SK-N-SH (cell line): ENCODE measurements at regions not wholly inside any gene's neighbourhood (a gene's known extent, or its start where the extent isn't known, plus 50 kb on each side); places are given as distances from the start of the nearest gene placed in this dataset.

Experiments used
- EZH2phosphoT487 ChIP-seq: fragments of 200-600 bp; sonication (generic); IDR thresholded peaks from 2 replicates; pipeline ENCODE4 v1.6.1; 2017; ENCODE audit warnings: low read depth, mixed run types, mild to moderate bottlenecking, antibody characterized with exemption, moderate library complexity, borderline replicate concordance
- GABPA ChIP-seq: IDR thresholded peaks from 2 replicates; pipeline ENCODE4 v1.4.0; 2012; ENCODE audit warnings: low read depth, mild to moderate bottlenecking
- MAX ChIP-seq: IDR thresholded peaks from 2 replicates; pipeline ENCODE4 v1.4.0; 2012; ENCODE audit warnings: low read depth
- NFIC ChIP-seq: IDR thresholded peaks from 2 replicates; pipeline ENCODE4 v1.4.0; 2012; ENCODE audit warnings: borderline replicate concordance
- POLR2AphosphoS5 ChIP-seq: IDR thresholded peaks from 2 replicates; pipeline ENCODE4 v1.6.1; 2012; ENCODE audit warnings: low read depth, low read length
- REST ChIP-seq: IDR thresholded peaks from 2 replicates; pipeline ENCODE4 v1.6.1; 2012; ENCODE audit warnings: mild to moderate bottlenecking, low read depth, low read length, moderate library complexity
- RFX5 ChIP-seq: IDR thresholded peaks from 2 replicates; pipeline ENCODE4 v1.6.1; 2012; ENCODE audit warnings: mild to moderate bottlenecking, improper control_type of control experiment, low read length
- SMC3 ChIP-seq: IDR thresholded peaks from 2 replicates; pipeline ENCODE4 v1.6.1; 2012; ENCODE audit warnings: low read depth, low read length, improper control_type of control experiment
- TCF12 ChIP-seq: IDR thresholded peaks from 2 replicates; pipeline ENCODE4 v1.4.0; 2012
- USF2 ChIP-seq: fragments of 150-350 bp; IDR thresholded peaks from 2 replicates; pipeline ENCODE4 v1.6.1; 2017; ENCODE audit warnings: antibody characterized with exemption, low read length, low read depth, borderline replicate concordance
- YY1 ChIP-seq: IDR thresholded peaks from 2 replicates; pipeline ENCODE4 v1.4.0; 2012; ENCODE audit warnings: low read depth, mild to moderate bottlenecking
- TF ChIP-seq, protein P1 (sequence below): fragments of 200-600 bp; sonication (generic); IDR thresholded peaks from 2 replicates; pipeline ENCODE4 v1.6.1; 2017; ENCODE audit warnings: antibody characterized with exemption, mild to moderate bottlenecking, moderate library complexity
- TF ChIP-seq, protein P2 (sequence below): IDR thresholded peaks from 2 replicates; pipeline ENCODE4 v1.4.0; 2012; ENCODE audit warnings: low read depth, borderline replicate concordance

DNA sequence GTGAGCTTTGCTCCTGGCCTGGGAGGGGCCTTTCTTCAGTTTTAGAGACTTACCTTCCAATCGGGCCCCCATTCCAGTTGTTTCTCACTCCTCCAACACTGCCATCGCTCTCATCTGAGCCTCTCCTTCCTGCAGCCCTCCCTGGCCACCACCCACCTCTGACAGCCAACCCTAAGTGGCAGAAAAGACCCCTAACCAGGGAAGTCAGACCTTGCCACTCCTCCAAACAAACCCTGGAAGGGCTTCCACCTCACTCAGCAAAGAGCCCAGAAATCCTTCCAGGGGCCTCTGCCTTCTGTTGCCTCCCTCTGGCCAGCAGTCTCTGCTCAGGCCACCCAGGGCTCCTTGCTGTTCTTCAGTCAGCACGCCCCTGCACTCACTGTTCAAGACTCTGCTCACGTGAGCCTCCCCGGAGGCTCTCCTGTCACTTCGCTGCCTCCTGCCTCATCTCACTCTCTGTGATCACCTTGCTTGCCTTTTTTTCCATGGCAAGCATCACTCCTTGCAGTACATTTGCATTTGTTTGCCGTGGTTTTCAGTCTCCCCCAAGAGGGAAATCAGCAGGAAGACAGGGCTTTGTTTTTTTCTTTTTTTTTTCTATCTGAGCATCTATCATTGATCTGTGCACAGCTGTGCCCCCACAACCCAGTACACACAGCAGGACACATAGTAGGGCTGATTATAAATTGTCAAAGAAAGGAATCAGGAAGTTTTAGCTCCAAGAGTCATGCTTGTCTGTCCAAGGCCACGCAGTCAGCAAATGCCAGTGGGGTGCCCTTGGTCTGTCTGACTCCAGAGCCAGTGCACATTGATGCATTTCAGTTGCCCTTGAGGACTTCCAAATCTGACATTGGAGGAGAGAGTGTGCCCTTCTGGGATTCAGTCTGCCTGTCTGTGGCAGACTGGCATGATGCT lies 83.9 kb downstream of the INHBB start:
- no peak for TF ChIP-seq MAX
- no peak for TF ChIP-seq USF2
- TF ChIP-seq NFIC = no peak
- TF ChIP-seq SMC3 = no peak
- no peak for TF ChIP-seq TCF12
- TF ChIP-seq REST = no peak
- TF ChIP-seq, protein P1, sequence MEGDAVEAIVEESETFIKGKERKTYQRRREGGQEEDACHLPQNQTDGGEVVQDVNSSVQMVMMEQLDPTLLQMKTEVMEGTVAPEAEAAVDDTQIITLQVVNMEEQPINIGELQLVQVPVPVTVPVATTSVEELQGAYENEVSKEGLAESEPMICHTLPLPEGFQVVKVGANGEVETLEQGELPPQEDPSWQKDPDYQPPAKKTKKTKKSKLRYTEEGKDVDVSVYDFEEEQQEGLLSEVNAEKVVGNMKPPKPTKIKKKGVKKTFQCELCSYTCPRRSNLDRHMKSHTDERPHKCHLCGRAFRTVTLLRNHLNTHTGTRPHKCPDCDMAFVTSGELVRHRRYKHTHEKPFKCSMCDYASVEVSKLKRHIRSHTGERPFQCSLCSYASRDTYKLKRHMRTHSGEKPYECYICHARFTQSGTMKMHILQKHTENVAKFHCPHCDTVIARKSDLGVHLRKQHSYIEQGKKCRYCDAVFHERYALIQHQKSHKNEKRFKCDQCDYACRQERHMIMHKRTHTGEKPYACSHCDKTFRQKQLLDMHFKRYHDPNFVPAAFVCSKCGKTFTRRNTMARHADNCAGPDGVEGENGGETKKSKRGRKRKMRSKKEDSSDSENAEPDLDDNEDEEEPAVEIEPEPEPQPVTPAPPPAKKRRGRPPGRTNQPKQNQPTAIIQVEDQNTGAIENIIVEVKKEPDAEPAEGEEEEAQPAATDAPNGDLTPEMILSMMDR = no peak
- TF ChIP-seq POLR2AphosphoS5 = no peak
- TF ChIP-seq, protein P2, sequence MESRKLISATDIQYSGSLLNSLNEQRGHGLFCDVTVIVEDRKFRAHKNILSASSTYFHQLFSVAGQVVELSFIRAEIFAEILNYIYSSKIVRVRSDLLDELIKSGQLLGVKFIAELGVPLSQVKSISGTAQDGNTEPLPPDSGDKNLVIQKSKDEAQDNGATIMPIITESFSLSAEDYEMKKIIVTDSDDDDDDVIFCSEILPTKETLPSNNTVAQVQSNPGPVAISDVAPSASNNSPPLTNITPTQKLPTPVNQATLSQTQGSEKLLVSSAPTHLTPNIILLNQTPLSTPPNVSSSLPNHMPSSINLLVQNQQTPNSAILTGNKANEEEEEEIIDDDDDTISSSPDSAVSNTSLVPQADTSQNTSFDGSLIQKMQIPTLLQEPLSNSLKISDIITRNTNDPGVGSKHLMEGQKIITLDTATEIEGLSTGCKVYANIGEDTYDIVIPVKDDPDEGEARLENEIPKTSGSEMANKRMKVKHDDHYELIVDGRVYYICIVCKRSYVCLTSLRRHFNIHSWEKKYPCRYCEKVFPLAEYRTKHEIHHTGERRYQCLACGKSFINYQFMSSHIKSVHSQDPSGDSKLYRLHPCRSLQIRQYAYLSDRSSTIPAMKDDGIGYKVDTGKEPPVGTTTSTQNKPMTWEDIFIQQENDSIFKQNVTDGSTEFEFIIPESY = no peak
- TF ChIP-seq RFX5 = no peak
- TF ChIP-seq YY1 = no peak
- no peak for TF ChIP-seq EZH2phosphoT487
- TF ChIP-seq GABPA = no peak
